HCT116 (cell line): ENCODE measurements at regions not wholly inside any gene's neighbourhood (a gene's known extent, or its start where the extent isn't known, plus 50 kb on each side); places are given as distances from the start of the nearest gene placed in this dataset.

Experiments used
- ATAC-seq: fragments of 200-7000 bp; cut with Tn5 transposase; 2 replicates; pipeline ENCODE4 v1.9.1; 2020; ENCODE audit warnings: mild to moderate bottlenecking, moderate library complexity
- BruUV-seq: library from RNA; stranded (reverse); fragments of 400-500 nt; replicated peaks from 2 replicates; lab custom pipeline; 2021; lab: Mats Ljungman, UMichigan
- CTCF ChIA-PET: fragments of 300-600 bp; sonication (Branson Sonifier 250); formaldehyde crosslinking; loops from one replicate; lab custom pipeline; 2021; ENCODE audit warnings: antibody characterized with exemption; lab: Charles Lee
- POLR2A ChIA-PET: fragments of 300-600, 350-600 bp; sonication (Branson Sonifier 250); formaldehyde crosslinking; loops from one replicate; lab custom pipeline; 2021; ENCODE audit warnings: antibody characterized with exemption; lab: Charles Lee
- RAD21 ChIA-PET, 2 experiments: fragments of 300-600 bp; sonication (Branson Sonifier 250); formaldehyde crosslinking; loops; one replicate each; lab custom pipeline; 2023; ENCODE audit warnings: low total read pairs in 2 of 2; ENCODE audit not compliant: uncharacterized antibody in 2 of 2, unreplicated experiment in 2 of 2, low non-redundant PET in 1 of 2; lab: Charles Lee
- DNase-seq: peaks from one replicate; pipeline ENCODE4 v3.0.0-alpha.2; 2010; ENCODE audit warnings: low read depth, low spot score
- H2AFZ ChIP-seq: fragments of 200-600 bp; shearing (Covaris generic), sonication (generic); 2 replicates; pipeline ENCODE4 v1.6.1; 2017; ENCODE audit warnings: low read depth, mixed run types, mixed read lengths, antibody characterized with exemption, low read length; ENCODE audit not compliant: poor library complexity, severe bottlenecking
- H3K27ac ChIP-seq: 2 replicates; pipeline ENCODE4 v1.5.1; 2012; ENCODE audit warnings: low read depth, low read length
- H3K27me3 ChIP-seq: fragments of 200-600 bp; sonication (generic); 2 replicates; pipeline ENCODE4 v1.6.1; 2016; ENCODE audit warnings: mixed run types, low read length, mixed read lengths; ENCODE audit not compliant: insufficient read depth
- H3K36me3 ChIP-seq, 2 experiments: fragments of 200-500 bp in 1 of 2; fragments of 200-600 bp in 1 of 2; sonication (Bioruptor generic) in 1 of 2; sonication (generic) in 1 of 2; 2 replicates each; pipeline versions ENCODE4 v1.5.1 to v1.6.1; 2014 to 2016; ENCODE audit warnings: low read length in 2 of 2, inconsistent platforms in 1 of 2, mixed read lengths in 1 of 2, mixed run types in 1 of 2; ENCODE audit not compliant: insufficient read depth in 2 of 2, control insufficient read depth in 1 of 2
- H3K4me1 ChIP-seq, 2 experiments: fragments of 200-600 bp in 1 of 2; sonication (generic) in 1 of 2; 2 replicates each; pipeline versions ENCODE4 v1.5.1 to v1.6.1; 2012 to 2017; ENCODE audit warnings: low read length in 2 of 2, inconsistent platforms in 1 of 2, mild to moderate bottlenecking in 1 of 2, mixed read lengths in 1 of 2, mixed run types in 1 of 2, moderate library complexity in 1 of 2; ENCODE audit not compliant: insufficient read depth in 2 of 2, control insufficient read depth in 1 of 2
- H3K4me2 ChIP-seq: fragments of 200-600 bp; sonication (generic); 2 replicates; pipeline ENCODE4 v1.6.1; 2017; ENCODE audit warnings: mixed run types, low read length, mixed read lengths
- H3K4me3 ChIP-seq, 2 experiments: fragments of 200-600 bp in 1 of 2; sonication (generic) in 1 of 2; replicated peaks in 1 of 2; 2 replicates each; pipeline ENCODE4 v1.5.1; 2011 to 2016; ENCODE audit warnings: low read length in 2 of 2, control low read depth in 1 of 2, low read depth in 1 of 2, mild to moderate bottlenecking in 1 of 2, mixed read lengths in 1 of 2, mixed run types in 1 of 2
- H3K79me2 ChIP-seq: fragments of 200-600 bp; sonication (generic); 2 replicates; pipeline ENCODE4 v1.6.1; 2017; ENCODE audit warnings: mild to moderate bottlenecking, mixed run types, low read length, moderate library complexity, mixed read lengths; ENCODE audit not compliant: insufficient read depth
- H3K9ac ChIP-seq: fragments of 200-600 bp; sonication (generic); 2 replicates; pipeline ENCODE4 v1.6.1; 2016; ENCODE audit warnings: low read length, mixed read lengths
- H3K9me2 ChIP-seq: fragments of 200-600 bp; sonication (generic), shearing (Covaris generic); 2 replicates; pipeline ENCODE4 v1.6.1; 2017; ENCODE audit warnings: mixed run types, mild to moderate bottlenecking, moderate library complexity; ENCODE audit not compliant: insufficient read depth
- H3K9me3 ChIP-seq, 2 experiments: fragments of 200-500 bp in 1 of 2; fragments of 200-600 bp in 1 of 2; sonication (Bioruptor generic) in 1 of 2; sonication (generic) in 1 of 2; 2 replicates each; pipeline ENCODE4 v1.6.1; 2014 to 2017; ENCODE audit warnings: low read length in 2 of 2, mixed read lengths in 2 of 2, inconsistent platforms in 1 of 2, low read depth in 1 of 2, mild to moderate bottlenecking in 1 of 2, mixed run types in 1 of 2, moderate library complexity in 1 of 2; ENCODE audit not compliant: control insufficient read depth in 1 of 2, insufficient read depth in 1 of 2
- H4K20me1 ChIP-seq: fragments of 200-600 bp; sonication (generic), shearing (Covaris generic); 2 replicates; pipeline ENCODE4 v1.6.1; 2017; ENCODE audit warnings: mixed run types, mild to moderate bottlenecking, moderate library complexity; ENCODE audit not compliant: insufficient read depth
- CEBPB ChIP-seq: IDR thresholded peaks from 2 replicates; pipeline ENCODE4 v1.6.1; 2012; ENCODE audit warnings: low read depth
- ELF1 ChIP-seq: IDR thresholded peaks from 2 replicates; pipeline ENCODE4 v1.6.1; 2012; ENCODE audit warnings: low read depth, borderline replicate concordance
- FOSL1 ChIP-seq: IDR thresholded peaks from 2 replicates; pipeline ENCODE4 v1.6.1; 2012; ENCODE audit warnings: low read depth
- POLR2AphosphoS5 ChIP-seq: IDR thresholded peaks from 2 replicates; pipeline ENCODE4 v1.6.1; 2011; ENCODE audit warnings: mild to moderate bottlenecking, low read depth, low read length, moderate library complexity
- RAD21 ChIP-seq: IDR thresholded peaks from 2 replicates; pipeline ENCODE4 v1.6.1; 2012; ENCODE audit warnings: low read depth, mild to moderate bottlenecking
- REST ChIP-seq: IDR thresholded peaks from 2 replicates; pipeline ENCODE4 v1.6.1; 2012; ENCODE audit warnings: low read depth
- SIN3A ChIP-seq: IDR thresholded peaks from 2 replicates; pipeline ENCODE4 v1.6.1; 2012; ENCODE audit warnings: low read depth
- SP1 ChIP-seq: IDR thresholded peaks from 2 replicates; pipeline ENCODE4 v1.6.1; 2012; ENCODE audit warnings: low read depth
- SRF ChIP-seq: IDR thresholded peaks from 2 replicates; pipeline ENCODE4 v1.6.1; 2012; ENCODE audit warnings: low read depth
- TCF7L2 ChIP-seq: IDR thresholded peaks from 2 replicates; pipeline ENCODE4 v1.7.0; 2011; ENCODE audit warnings: borderline replicate concordance, inconsistent platforms; ENCODE audit not compliant: insufficient read depth, insufficient read length; ENCODE audit errors: extremely low read depth
- ZFX ChIP-seq: fragments of 450-650 bp; IDR thresholded peaks from 2 replicates; pipeline ENCODE4 v1.6.1; 2017
- intact Hi-C: fragments of 100-400 bp; cut with micrococcal nuclease; formaldehyde crosslinking; loops from 2 replicates; pipeline ENCODE4 v1.10.0; 2022
- TF ChIP-seq, protein P1 (sequence below): IDR thresholded peaks from 2 replicates; pipeline ENCODE4 v1.6.1; 2011; ENCODE audit warnings: mild to moderate bottlenecking, low read length, moderate library complexity; ENCODE audit not compliant: insufficient replicate concordance; ENCODE audit errors: extremely low read depth
- TF ChIP-seq, protein P2 (sequence below): IDR thresholded peaks from 2 replicates; pipeline ENCODE4 v1.6.1; 2012

GRCh38 chr5:116645627-116646026 lies 71.0 kb upstream of the SEMA6A start:
- DNase-seq (no peak), ATAC-seq (no peak)
- no peaks in the 10 kb centered on the region for H3K36me3 ChIP-seq
- H3K4me3 ChIP-seq = no peak overlapping the region
- no peaks in the 10 kb centered on the region for H3K27me3 ChIP-seq
- H3K79me2 ChIP-seq = no peaks in the 10 kb centered on the region
- H3K9ac ChIP-seq = no peak overlapping the region
- BruUV-seq = no TSS peak
- no peaks in the 10 kb centered on the region for H3K9me2 ChIP-seq
- TF ChIP-seq ELF1 = no peak
- TF ChIP-seq, protein P1, sequence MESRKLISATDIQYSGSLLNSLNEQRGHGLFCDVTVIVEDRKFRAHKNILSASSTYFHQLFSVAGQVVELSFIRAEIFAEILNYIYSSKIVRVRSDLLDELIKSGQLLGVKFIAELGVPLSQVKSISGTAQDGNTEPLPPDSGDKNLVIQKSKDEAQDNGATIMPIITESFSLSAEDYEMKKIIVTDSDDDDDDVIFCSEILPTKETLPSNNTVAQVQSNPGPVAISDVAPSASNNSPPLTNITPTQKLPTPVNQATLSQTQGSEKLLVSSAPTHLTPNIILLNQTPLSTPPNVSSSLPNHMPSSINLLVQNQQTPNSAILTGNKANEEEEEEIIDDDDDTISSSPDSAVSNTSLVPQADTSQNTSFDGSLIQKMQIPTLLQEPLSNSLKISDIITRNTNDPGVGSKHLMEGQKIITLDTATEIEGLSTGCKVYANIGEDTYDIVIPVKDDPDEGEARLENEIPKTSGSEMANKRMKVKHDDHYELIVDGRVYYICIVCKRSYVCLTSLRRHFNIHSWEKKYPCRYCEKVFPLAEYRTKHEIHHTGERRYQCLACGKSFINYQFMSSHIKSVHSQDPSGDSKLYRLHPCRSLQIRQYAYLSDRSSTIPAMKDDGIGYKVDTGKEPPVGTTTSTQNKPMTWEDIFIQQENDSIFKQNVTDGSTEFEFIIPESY = no peak
- TF ChIP-seq TCF7L2 = no peak
- no peak for TF ChIP-seq CEBPB
- no peak for TF ChIP-seq REST
- TF ChIP-seq SRF = no peak
- no peak for TF ChIP-seq FOSL1
- no peak for TF ChIP-seq SP1
- no peak for TF ChIP-seq POLR2AphosphoS5
- no peak for TF ChIP-seq ZFX
- TF ChIP-seq, protein P2, sequence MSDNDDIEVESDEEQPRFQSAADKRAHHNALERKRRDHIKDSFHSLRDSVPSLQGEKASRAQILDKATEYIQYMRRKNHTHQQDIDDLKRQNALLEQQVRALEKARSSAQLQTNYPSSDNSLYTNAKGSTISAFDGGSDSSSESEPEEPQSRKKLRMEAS = no peak
- no peak for TF ChIP-seq SIN3A
- TF ChIP-seq RAD21 = no peak
- TF ChIP-seq, all 23 proteins: peak for 0
- H3K27ac ChIP-seq = no peak overlapping the region
- intact Hi-C loops = no loop called here
- ChIA-PET CTCF (no interaction called here), RAD21 (no interaction called here), POLR2A (no interaction called here)
- H3K4me2 ChIP-seq = no peak overlapping the region
- H2AFZ ChIP-seq = no peak overlapping the region
- no peaks in the 10 kb centered on the region for H3K4me1 ChIP-seq
- H4K20me1 ChIP-seq = no peaks in the 10 kb centered on the region
- no peaks in the 10 kb centered on the region for H3K9me3 ChIP-seq
